ENCODE measurements at regions not wholly inside any gene's neighbourhood (a gene's known extent, or its start where the extent isn't known, plus 50 kb on each side); places are given as distances from the start of the nearest gene placed in this dataset.
"Not testable (repeated sequence)": the region's sequence is repeated elsewhere in the genome, so short reads cannot be mapped to it uniquely, and the experiment has no call there.

DNA sequence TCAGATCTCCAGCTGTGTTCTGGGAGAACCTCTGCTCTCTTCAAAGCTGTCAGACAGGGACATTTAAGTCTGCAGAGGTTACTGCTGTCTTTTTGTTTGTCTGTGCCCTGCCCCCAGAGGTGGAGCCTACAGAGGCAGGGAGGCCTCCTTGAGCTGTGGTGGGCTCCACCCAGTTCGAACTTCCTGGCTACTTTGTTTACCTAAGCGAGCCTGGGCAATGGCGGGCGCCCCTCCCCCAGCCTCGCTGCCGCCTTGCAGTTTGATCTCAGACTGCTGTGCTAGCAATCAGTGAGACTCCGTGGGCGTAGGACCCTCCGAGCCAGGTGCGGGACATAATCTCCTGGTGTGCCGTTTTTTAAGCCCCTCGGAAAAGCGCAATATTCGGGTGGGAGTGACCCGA lies 171.2 kb downstream of the RBMX2 start:
- TF ChIP-seq YY1, RAD21 (IDR thresholded peaks at IDR 0.05): not testable (repeated sequence)
- TF ChIP-seq, protein P1, sequence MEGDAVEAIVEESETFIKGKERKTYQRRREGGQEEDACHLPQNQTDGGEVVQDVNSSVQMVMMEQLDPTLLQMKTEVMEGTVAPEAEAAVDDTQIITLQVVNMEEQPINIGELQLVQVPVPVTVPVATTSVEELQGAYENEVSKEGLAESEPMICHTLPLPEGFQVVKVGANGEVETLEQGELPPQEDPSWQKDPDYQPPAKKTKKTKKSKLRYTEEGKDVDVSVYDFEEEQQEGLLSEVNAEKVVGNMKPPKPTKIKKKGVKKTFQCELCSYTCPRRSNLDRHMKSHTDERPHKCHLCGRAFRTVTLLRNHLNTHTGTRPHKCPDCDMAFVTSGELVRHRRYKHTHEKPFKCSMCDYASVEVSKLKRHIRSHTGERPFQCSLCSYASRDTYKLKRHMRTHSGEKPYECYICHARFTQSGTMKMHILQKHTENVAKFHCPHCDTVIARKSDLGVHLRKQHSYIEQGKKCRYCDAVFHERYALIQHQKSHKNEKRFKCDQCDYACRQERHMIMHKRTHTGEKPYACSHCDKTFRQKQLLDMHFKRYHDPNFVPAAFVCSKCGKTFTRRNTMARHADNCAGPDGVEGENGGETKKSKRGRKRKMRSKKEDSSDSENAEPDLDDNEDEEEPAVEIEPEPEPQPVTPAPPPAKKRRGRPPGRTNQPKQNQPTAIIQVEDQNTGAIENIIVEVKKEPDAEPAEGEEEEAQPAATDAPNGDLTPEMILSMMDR (IDR thresholded peaks at IDR 0.05; ENCODE audit: low read depth, low read length, missing input control): not testable (repeated sequence)
